DND-41 (cell line): ENCODE measurements at regions not wholly inside any gene's neighbourhood (a gene's known extent, or its start where the extent isn't known, plus 50 kb on each side); places are given as distances from the start of the nearest gene placed in this dataset.

Experiments
- CTCF ChIP-seq: IDR thresholded peaks from 2 replicates; pipeline ENCODE4 v1.5.1; 2012; ENCODE audit warnings: borderline replicate concordance, low read length, moderate library complexity, mild to moderate bottlenecking; ENCODE audit not compliant: poor library complexity, severe bottlenecking; ENCODE audit errors: extremely low read depth
- EZH2 ChIP-seq: IDR thresholded peaks from 3 replicates; pipeline ENCODE4 v1.6.1; 2012; ENCODE audit warnings: borderline replicate concordance, low read depth, mild to moderate bottlenecking, moderate library complexity, low read length, inconsistent platforms; ENCODE audit not compliant: severe bottlenecking

DNA sequence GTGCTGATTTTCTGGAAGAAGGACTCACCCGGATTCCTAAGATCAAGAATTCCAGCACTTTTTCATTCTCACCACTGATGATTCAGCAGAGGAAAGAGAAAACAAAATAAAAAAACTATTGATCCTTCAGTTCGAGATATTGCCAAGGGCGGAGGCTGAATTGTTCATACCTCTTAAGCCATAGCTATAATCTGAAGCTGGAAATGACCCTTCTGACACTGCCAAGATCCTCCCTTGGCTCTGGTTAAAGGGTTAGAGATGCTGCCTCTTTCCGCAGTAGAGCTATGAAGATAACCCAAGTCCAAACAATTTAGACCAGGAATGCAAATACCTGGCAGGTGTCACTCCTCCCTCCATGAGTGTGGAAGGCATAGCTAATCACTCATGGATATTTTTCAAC lies 73.0 kb downstream of the TMEM114 start:
- no peak for TF ChIP-seq CTCF
- TF ChIP-seq EZH2 = no peak
